GM18867 (cell line): ENCODE measurements at regions not wholly inside any gene's neighbourhood (a gene's known extent, or its start where the extent isn't known, plus 50 kb on each side); places are given as distances from the start of the nearest gene placed in this dataset.

Source experiments
- ATAC-seq: cut with Tn5 transposase; IDR thresholded peaks from one replicate; pipeline ENCODE4 v1.9.1; 2021; ENCODE audit warnings: mild to moderate bottlenecking, moderate library complexity; ENCODE audit not compliant: unreplicated experiment

GRCh38 chr17:83144421-83145357, 65.3 kb downstream of the METRNL start:
- no peak for ATAC-seq

GRCh38 chr17:83145358-83145738, 65.9 kb downstream of the METRNL start:
- ATAC-seq = no peak

GRCh38 chr17:83145831-83146230, 66.4 kb downstream of the METRNL start:
- ATAC-seq = no peak

- no peak for ATAC-seq
These were observed 66.9 kb downstream of the METRNL start for GRCh38 chr17:83146347-83146746.

- no peak for ATAC-seq
These were observed 67.9 kb downstream of the METRNL start for GRCh38 chr17:83147280-83147679.

GRCh38 chr17:83148317-83149028, 69.1 kb downstream of the METRNL start:
- no peak for ATAC-seq

- no peak for ATAC-seq
These were observed 69.8 kb downstream of the METRNL start for GRCh38 chr17:83149029-83149725.

- no peak for ATAC-seq
These were observed 70.4 kb downstream of the METRNL start for GRCh38 chr17:83149761-83150251.

GRCh38 chr17:83150369-83151055, 71.1 kb downstream of the METRNL start:
- ATAC-seq = no peak

GRCh38 chr17:83151056-83151441, 71.6 kb downstream of the METRNL start:
- ATAC-seq = no peak

- ATAC-seq = no peak
These were observed 72.2 kb downstream of the METRNL start for GRCh38 chr17:83151442-83152226.

GRCh38 chr17:83152227-83152744, 72.9 kb downstream of the METRNL start:
- ATAC-seq = no peak

- no peak for ATAC-seq
These were observed 73.6 kb downstream of the METRNL start for GRCh38 chr17:83152745-83153611.

- no peak for ATAC-seq
These were observed 74.4 kb downstream of the METRNL start for GRCh38 chr17:83153681-83154310.

- no peak for ATAC-seq
These were observed 75.1 kb downstream of the METRNL start for GRCh38 chr17:83154311-83155127.

- no peak for ATAC-seq
These were observed 76.0 kb downstream of the METRNL start for GRCh38 chr17:83155128-83156121.
